VCaP (cell line): ENCODE measurements at regions not wholly inside any gene's neighbourhood (a gene's known extent, or its start where the extent isn't known, plus 50 kb on each side); places are given as distances from the start of the nearest gene placed in this dataset.

Experiments
- H3K27ac ChIP-seq: fragments of 450-650 bp; 2 replicates; pipeline ENCODE4 v1.5.1; 2017
- CTCF ChIP-seq: fragments of 450-650 bp; conservative IDR thresholded peaks from 2 replicates; pipeline ENCODE4 v1.5.1; 2017; ENCODE audit warnings: mild to moderate bottlenecking, moderate library complexity

- no peak overlapping the region for H3K27ac ChIP-seq
- no peak for TF ChIP-seq CTCF
Observed at GRCh38 chr5:17882760-17883488, 248.7 kb downstream of the TAF11L14 start.

- H3K27ac ChIP-seq, result no peak overlapping the region
- TF ChIP-seq CTCF, result no peak
Observed at GRCh38 chr5:17888155-17888554, 253.9 kb downstream of the TAF11L14 start.

GRCh38 chr5:17890501-17890900 lies 256.2 kb downstream of the TAF11L14 start:
- no peak overlapping the region for H3K27ac ChIP-seq
- no peak for TF ChIP-seq CTCF

GRCh38 chr5:17891881-17892280 lies 257.6 kb downstream of the TAF11L14 start:
- TF ChIP-seq CTCF, result no peak
- H3K27ac ChIP-seq, result no peak overlapping the region

GRCh38 chr5:17893026-17893635 lies 258.9 kb downstream of the TAF11L14 start:
- TF ChIP-seq CTCF, result no peak
- no peak overlapping the region for H3K27ac ChIP-seq

GRCh38 chr5:17895288-17896033 lies 261.2 kb downstream of the TAF11L14 start:
- TF ChIP-seq CTCF, result no peak
- H3K27ac ChIP-seq, result no peak overlapping the region

GRCh38 chr5:17896605-17897004 lies 262.3 kb downstream of the TAF11L14 start:
- TF ChIP-seq CTCF, result no peak
- H3K27ac ChIP-seq, result no peak overlapping the region
